Suppressor macrophage treated with lipopolysaccharide for 4 hours (primary cell): ENCODE measurements at regions not wholly inside any gene's neighbourhood (a gene's known extent, or its start where the extent isn't known, plus 50 kb on each side); places are given as distances from the start of the nearest gene placed in this dataset.

Source experiments
- DNase-seq: peaks from one replicate; pipeline ENCODE4 v3.0.0-alpha.2; 2020

- DNase-seq: no peak
These were observed 140.0 kb upstream of the ST6GAL2 start for GRCh38 chr2:107025869-107026380.

DNA sequence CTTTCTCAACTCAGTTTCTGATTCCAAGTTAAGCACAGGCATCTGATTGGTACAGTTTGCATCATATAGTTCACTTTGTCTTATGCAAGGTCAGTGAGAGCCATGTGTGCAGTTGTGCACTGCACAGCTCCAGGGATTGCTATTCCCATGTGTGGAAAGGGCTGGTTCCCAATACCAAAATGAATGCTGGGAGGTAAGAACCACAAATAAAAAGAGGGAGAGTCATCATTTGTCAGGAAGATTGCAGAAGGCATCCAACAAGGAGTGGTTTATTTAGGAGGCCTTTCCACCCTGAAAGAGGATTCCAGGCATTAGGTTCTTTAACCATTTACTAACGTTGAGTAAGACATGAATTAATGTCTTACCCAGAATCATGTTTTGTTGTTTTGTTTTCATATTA is 141.2 kb upstream of the ST6GAL2 start:
- DNase-seq: no peak

DNA sequence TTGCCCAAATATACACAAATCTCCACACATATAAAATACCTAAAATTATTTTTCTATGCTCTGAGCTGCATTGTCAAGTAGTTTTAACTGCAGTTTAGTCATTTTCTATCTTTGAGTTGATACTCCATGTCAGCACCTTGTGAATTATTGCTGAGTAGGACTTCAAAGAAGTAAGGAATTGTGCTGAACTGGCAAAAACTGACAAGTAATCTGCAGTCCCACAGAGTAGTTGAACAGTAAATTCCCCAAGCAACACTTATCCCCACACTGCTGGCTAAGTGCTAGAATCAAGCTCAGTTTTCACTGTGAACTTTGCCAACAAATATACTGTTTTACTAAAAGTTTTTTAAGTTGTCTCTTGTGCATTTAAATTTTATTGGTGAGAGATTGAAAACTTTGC is 141.8 kb upstream of the ST6GAL2 start:
- DNase-seq: no peak

GRCh38 chr2:107028661-107029060 is 142.7 kb upstream of the ST6GAL2 start:
- no peak for DNase-seq

GRCh38 chr2:107036293-107036692 is 150.3 kb upstream of the ST6GAL2 start:
- DNase-seq: no peak

DNA sequence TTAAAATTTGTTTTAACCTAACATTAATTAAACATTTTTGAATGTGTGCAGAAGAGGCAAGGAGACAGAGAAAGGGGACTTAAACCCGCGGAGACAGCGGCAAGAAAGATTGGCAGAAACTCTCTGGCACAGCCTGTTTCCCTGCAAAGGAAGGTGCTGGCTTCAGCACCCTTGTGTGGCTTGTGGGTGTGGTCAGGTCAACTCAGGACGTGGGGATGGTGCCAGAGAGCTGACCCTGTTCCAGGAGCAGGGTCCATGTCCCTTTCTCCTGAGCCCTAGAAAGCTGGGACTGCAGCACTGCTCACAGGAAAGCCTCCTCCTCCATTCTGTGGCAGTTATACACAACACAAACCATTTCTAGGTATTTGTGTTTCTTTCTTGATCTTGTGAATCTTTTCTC is 176.2 kb upstream of the ST6GAL2 start:
- DNase-seq: no peak

- DNase-seq: no peak
These were observed 176.7 kb upstream of the ST6GAL2 start for GRCh38 chr2:107062599-107063220.

DNA sequence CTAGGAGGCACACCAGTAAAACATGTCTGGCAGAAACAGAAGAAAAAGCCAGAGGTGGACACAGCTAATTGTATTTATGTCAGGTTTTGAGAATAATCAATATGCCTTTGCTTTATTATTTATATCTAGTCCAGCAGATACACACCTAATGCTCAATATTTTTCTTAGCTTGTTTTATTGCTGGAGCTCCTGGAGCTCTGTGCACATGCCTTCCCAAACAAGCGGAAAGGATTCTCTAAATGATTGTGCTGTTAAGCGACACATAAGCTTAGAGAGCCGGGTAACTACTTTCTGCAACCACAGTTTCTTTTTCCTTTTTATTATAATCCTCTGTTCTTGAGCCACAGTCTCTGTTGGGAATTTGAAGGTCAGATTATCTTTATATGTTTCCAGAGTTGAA is 177.3 kb upstream of the ST6GAL2 start:
- no peak for DNase-seq

DNA sequence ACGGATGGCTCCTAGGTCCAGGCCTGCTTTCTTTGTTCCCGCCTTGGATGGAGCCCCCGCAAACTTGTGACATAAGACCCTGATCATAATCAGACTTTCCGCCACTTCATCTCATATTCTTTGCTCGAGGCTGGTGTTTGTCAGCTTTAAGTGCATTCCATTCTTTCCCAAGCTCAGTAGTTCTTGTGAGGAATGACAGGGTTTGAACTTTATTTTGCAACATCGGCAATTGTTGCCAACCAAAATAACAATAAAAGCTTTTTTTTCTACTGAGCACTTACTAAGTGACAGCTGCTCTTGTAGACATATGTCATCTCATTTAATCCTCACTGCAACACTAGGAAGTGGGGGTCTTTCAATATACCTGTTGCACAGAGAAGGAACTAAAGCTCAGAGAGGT is 178.8 kb upstream of the ST6GAL2 start:
- no peak for DNase-seq

- DNase-seq: no peak
These were observed 182.3 kb upstream of the ST6GAL2 start for GRCh38 chr2:107068069-107068916.

DNA sequence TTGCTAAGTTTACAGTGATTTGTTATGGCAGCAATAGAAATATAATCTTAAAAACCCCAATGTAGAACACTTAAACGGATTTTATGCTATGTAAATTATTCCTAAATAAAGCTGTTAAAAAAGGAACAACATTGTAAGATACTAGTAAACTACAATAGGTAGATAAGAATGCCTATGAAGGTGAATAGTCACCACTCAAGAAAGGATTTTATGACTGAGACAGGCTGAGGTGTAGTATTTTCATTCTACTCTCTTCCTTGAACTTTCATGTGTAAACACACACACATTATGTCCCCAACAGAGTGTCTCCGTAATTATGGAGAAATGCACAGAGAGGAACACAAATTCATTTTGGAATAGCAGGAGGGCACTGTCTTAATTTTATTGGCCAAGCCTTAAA is 183.9 kb upstream of the ST6GAL2 start:
- DNase-seq: no peak

DNA sequence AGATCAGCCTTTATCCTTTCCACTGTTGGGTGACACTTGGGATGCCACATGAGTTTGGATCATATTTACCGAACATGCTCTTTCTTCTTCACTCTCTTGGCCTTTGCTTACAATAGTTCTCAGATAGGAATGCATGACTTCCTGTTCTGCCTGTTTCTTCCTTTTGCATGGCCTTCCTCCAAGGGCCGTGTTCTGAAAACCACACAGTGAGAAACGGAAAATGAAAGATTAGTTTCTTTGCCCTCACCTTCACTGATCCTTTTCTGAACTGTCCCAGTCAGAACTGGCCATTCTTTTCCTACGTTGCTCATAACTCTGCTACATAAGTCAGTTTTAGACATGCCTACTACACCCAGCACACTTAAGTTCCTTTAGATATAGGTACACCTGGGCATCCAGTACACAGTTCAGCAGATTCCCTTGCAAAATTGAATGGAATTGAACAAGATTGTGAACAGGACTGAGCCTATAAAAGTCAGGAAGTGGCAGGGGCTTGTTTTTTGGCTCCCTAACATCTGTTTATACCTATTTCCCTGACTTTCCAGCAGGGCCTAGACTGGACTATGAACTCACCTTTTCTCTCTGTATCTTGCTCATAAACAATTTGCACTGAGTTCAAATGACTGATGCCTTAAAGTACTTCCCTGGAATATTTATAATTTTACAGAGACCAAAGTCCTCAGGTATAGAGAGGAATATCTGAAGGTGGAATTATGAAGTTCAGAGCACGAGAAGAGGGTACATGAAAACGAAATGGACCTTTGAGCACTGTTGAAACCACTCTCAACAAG is 186.4 kb upstream of the ST6GAL2 start:
- DNase-seq: no peak

DNA sequence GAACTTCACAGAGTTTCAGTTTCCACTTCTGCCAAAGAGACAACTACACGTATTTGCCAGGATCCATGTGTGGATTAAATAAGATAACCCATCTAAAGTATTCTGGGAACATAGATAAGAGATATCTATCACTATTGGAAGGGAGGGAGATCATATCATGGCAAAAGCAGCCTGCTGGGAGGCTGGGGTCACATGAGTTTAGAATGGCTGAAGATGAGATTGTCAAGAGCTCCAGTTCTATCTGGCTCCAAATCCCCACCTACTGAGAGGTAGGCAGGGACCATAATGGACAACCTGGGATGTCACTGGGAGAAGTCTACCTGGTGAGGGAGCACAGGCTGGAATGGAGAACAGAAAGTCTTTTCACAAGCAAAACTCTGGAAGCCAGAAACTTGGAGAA is 192.6 kb upstream of the ST6GAL2 start:
- DNase-seq: no peak

DNA sequence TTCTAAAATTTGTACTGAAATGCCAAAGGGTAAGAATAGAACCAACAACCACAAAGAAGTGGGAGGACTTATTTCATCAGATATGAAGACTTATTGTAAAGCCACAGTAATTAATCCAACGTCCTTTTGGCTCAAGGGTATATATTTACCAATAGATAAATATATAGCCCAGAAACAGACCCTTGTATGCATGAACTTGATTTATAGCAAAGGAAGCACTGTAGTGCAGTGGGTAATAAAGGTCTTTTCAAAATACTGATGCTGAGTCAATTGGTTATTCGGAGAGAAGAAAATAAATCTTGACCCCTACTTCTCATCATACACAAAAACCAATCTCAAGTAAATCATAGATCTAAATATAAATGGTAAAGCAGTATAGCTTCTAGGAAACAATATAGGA is 200.5 kb upstream of the ST6GAL2 start:
- DNase-seq: no peak

GRCh38 chr2:107088156-107088555 is 202.2 kb upstream of the ST6GAL2 start:
- DNase-seq: no peak

DNA sequence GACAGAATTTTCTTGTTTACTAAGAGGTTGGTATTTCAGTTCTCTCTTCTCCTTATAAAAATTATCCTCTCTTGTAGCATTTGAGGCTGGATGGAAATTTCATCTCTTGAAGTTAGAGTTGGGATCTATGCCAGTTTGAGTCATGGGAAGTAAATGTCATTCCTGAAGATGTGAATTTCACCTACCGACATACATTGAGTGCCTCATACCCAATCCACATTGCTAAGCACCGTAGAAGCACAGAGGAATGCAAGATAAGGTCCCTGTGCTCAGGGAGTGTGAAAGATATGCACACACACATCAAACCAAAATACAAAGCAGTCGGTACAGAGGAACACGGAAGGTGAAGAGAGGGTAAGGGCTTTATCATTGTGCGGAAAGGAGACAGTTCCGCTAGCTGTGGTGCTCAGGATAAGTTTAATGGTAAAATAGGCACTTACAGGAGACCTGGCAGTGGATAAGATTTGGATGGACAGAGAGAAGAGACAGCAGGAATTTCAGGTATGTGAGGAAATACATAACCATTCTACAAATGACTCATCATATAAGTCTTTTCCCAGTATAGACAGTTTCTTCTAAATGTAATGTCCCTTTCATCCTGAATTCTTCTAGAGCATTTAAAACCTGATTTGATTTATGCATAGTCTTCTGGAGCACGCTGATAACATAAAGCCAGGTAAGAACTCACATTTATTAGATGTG is 205.3 kb upstream of the ST6GAL2 start:
- DNase-seq: no peak

- no peak for DNase-seq
These were observed 207.5 kb upstream of the ST6GAL2 start for GRCh38 chr2:107093426-107093957.

- no peak for DNase-seq
These were observed 208.6 kb upstream of the ST6GAL2 start for GRCh38 chr2:107094450-107094986.

DNA sequence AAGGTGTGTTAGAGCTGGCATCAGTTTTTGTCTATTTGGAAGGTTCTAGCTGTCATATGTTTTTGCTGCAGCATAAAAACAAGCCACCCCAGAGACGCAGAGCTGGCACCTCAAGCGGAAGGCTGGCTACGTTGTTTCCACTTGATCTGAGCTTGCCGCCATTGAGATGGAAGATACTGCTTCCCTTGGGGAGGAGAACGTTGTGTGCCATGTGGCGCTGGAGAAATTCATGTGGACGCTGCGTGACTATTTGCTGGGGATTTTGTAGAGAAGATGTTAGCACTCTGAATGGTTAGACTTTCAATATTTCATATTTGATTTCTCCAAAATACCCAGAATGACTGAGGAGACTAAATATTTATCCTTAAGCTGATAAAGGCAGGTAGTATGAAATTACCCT is 216.2 kb upstream of the ST6GAL2 start:
- no peak for DNase-seq

DNA sequence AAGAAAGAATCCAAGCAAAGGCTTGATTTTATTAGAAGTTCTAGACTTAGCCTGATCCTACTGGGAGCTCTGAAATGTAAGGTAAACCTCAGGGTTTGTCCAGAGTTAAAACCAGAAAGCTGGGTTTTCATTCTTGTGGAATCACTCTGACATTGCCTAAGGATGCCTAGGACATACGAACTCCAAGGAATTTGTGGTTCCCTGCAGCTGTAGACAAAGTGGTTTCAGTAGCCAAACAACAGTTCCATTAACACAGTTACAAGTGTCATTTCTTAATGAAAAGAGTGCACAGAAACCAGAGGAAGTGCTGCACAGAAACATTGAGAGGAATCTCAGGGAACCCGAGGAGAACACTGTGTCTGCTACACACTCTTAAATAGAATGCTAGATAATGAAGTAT is 221.4 kb upstream of the ST6GAL2 start:
- DNase-seq: no peak

GRCh38 chr2:107108556-107108955 is 222.6 kb upstream of the ST6GAL2 start:
- DNase-seq: no peak

DNA sequence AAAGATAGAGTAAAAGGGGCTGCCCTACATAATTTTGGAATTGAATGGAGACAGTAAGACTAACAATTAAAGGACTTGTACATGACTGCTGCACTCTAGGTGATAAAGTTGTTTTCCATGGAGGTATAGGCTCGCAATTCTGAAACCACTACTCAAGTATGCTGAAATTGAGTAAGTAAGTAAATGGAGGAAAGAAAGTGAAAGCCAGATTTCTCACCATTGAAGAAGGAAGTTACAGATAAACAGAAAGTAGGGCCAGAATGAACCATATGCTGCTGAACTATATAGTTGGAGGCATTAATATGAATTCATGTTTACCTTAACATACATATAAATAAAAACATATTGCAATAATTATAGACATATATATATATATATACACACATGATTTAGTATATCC is 225.7 kb upstream of the ST6GAL2 start:
- DNase-seq: no peak
